ENCODE measurements at regions not wholly inside any gene's neighbourhood (a gene's known extent, or its start where the extent isn't known, plus 50 kb on each side); places are given as distances from the start of the nearest gene placed in this dataset.

- no peaks in the 10 kb centered on the region for H4K20me1 ChIP-seq (ENCODE audit: insufficient read depth)
- H2AFZ ChIP-seq (ENCODE audit: low read depth), result no peak overlapping the region
- H3K4me1 ChIP-seq (ENCODE audit: control insufficient read depth in 1 of 2, insufficient read depth in 2 of 2, low read depth in 1 of 2, low read length in 1 of 2), result no peaks in the 10 kb centered on the region; a peak in 1 of 4 replicates
- H3K79me2 ChIP-seq (ENCODE audit: insufficient read depth), result no peaks in the 10 kb centered on the region
- CTCF ChIA-PET, result interaction anchor here (1.0 kb wide), 1 partner anchor 21 kb away, joined by 3 read pairs; no protein-coding TSS in a partner anchor
- H3K9me2 ChIP-seq, result no peaks in the 10 kb centered on the region
- no peaks in the 10 kb centered on the region for H3K36me3 ChIP-seq (replicated peaks in 1 of 2; ENCODE audit: control insufficient read depth in 1 of 2, insufficient read depth in 2 of 2, low read length in 1 of 2)
- H3K4me3 ChIP-seq (ENCODE audit: low read depth in 2 of 2, low read length in 1 of 2), result no peak overlapping the region
- POLR2A ChIA-PET, result no interaction called here
- no peak overlapping the region for H3K4me2 ChIP-seq
- no peak for DNase-seq
- TF ChIP-seq PBX3 (IDR thresholded peaks at IDR 0.05) (no peak), SIN3A (IDR thresholded peaks at IDR 0.05; ENCODE audit: borderline replicate concordance, low read depth, low read length) (no peak), FOXM1 (IDR thresholded peaks at IDR 0.05; ENCODE audit: low read depth) (no peak), MXI1 (IDR thresholded peaks at IDR 0.05; ENCODE audit: low read depth, low read length) (no peak), EZH2phosphoT487 (IDR thresholded peaks at IDR 0.05; ENCODE audit: borderline replicate concordance, low read depth) (no peak), ZBTB33 (IDR thresholded peaks at IDR 0.05; ENCODE audit: borderline replicate concordance, low read depth) (no peak), EP300 (IDR thresholded peaks at IDR 0.05; ENCODE audit: borderline replicate concordance in 1 of 2, low read depth in 1 of 2, low read length in 1 of 2) (no peak), USF2 (IDR thresholded peaks at IDR 0.05; ENCODE audit: borderline replicate concordance, low read depth, low read length) (no peak), MEF2A (IDR thresholded peaks at IDR 0.05; ENCODE audit: borderline replicate concordance, low read depth) (no peak), RAD21 (IDR thresholded peaks at IDR 0.05; ENCODE audit: low read length) (no peak), RFX5 (IDR thresholded peaks at IDR 0.05; ENCODE audit: low read length) (no peak)
- TF ChIP-seq, protein P1, sequence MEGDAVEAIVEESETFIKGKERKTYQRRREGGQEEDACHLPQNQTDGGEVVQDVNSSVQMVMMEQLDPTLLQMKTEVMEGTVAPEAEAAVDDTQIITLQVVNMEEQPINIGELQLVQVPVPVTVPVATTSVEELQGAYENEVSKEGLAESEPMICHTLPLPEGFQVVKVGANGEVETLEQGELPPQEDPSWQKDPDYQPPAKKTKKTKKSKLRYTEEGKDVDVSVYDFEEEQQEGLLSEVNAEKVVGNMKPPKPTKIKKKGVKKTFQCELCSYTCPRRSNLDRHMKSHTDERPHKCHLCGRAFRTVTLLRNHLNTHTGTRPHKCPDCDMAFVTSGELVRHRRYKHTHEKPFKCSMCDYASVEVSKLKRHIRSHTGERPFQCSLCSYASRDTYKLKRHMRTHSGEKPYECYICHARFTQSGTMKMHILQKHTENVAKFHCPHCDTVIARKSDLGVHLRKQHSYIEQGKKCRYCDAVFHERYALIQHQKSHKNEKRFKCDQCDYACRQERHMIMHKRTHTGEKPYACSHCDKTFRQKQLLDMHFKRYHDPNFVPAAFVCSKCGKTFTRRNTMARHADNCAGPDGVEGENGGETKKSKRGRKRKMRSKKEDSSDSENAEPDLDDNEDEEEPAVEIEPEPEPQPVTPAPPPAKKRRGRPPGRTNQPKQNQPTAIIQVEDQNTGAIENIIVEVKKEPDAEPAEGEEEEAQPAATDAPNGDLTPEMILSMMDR (IDR thresholded peaks at IDR 0.05), result no peak
- TF ChIP-seq, protein P2, sequence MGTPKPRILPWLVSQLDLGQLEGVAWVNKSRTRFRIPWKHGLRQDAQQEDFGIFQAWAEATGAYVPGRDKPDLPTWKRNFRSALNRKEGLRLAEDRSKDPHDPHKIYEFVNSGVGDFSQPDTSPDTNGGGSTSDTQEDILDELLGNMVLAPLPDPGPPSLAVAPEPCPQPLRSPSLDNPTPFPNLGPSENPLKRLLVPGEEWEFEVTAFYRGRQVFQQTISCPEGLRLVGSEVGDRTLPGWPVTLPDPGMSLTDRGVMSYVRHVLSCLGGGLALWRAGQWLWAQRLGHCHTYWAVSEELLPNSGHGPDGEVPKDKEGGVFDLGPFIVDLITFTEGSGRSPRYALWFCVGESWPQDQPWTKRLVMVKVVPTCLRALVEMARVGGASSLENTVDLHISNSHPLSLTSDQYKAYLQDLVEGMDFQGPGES (IDR thresholded peaks at IDR 0.05; ENCODE audit: low read depth, low read length), result no peak
- no peaks in the 10 kb centered on the region for H3K27me3 ChIP-seq (ENCODE audit: insufficient read depth)
- H3K27ac ChIP-seq (ENCODE audit: low read depth in 2 of 2, low read length in 1 of 2), result no peak overlapping the region
- H3K9ac ChIP-seq, result no peak overlapping the region
- no peaks in the 10 kb centered on the region for H3F3A ChIP-seq (replicated peaks; ENCODE audit: insufficient read depth)
- H3K9me3 ChIP-seq, result no peaks in the 10 kb centered on the region
- WGBS (ENCODE audit: low lambda C conversion rate), result 82% methylated on average over 4 of the region's 4 CpGs
Observed at GRCh38 chr9:7228726-7229125, 471.0 kb downstream of the KDM4C start.

Data from SK-N-SH (cell line).